Activated CD4-positive, alpha-beta T cell treated with anti-CD3 and anti-CD28 coated beads, Interleukin-2, Interleukin-6, amounts not matched to agents 100 ng/mL and 50 ng/mL, durations not matched to agents 16 hours and 8 hours (primary cell): ENCODE measurements at regions not wholly inside any gene's neighbourhood (a gene's known extent, or its start where the extent isn't known, plus 50 kb on each side); places are given as distances from the start of the nearest gene placed in this dataset.

Source experiments
- DNase-seq: peaks from one replicate; pipeline ENCODE4 v3.0.0-alpha.2; 2020

- no peak for DNase-seq
Observed at GRCh38 chr18:56165601-56166355, 472.6 kb downstream of the TXNL1 start.

- DNase-seq = no peak
Observed at GRCh38 chr18:56162311-56163265, 475.8 kb downstream of the TXNL1 start.

- no peak for DNase-seq
Observed at GRCh38 chr18:56161566-56162260, 476.7 kb downstream of the TXNL1 start.

GRCh38 chr18:56158676-56159075 is 479.7 kb downstream of the TXNL1 start:
- no peak for DNase-seq

GRCh38 chr18:56157541-56157940 is 480.9 kb downstream of the TXNL1 start:
- no peak for DNase-seq

GRCh38 chr18:56152551-56153310 is 485.7 kb downstream of the TXNL1 start:
- DNase-seq = no peak

GRCh38 chr18:56148373-56148772 is 490.0 kb downstream of the TXNL1 start:
- DNase-seq = no peak

GRCh38 chr18:56146565-56146964 is 491.8 kb downstream of the TXNL1 start:
- no peak for DNase-seq

GRCh38 chr18:56142001-56142400 is 496.4 kb downstream of the TXNL1 start:
- no peak for DNase-seq

GRCh38 chr18:56139792-56140254 is 498.6 kb downstream of the TXNL1 start:
- no peak for DNase-seq

GRCh38 chr18:56139372-56139771 is 499.0 kb downstream of the TXNL1 start:
- DNase-seq = no peak

GRCh38 chr18:56136105-56136504 is 502.3 kb downstream of the TXNL1 start:
- no peak for DNase-seq

GRCh38 chr18:56130481-56130880 is 507.9 kb downstream of the TXNL1 start:
- DNase-seq = no peak

- no peak for DNase-seq
Observed at GRCh38 chr18:56128153-56128791, 510.1 kb downstream of the TXNL1 start.

GRCh38 chr18:56127322-56128099 is 510.9 kb downstream of the TXNL1 start:
- no peak for DNase-seq

- no peak for DNase-seq
Observed at GRCh38 chr18:56124186-56124585, 514.2 kb downstream of the TXNL1 start.

GRCh38 chr18:56121669-56122068 is 516.7 kb downstream of the TXNL1 start:
- no peak for DNase-seq

- no peak for DNase-seq
Observed at GRCh38 chr18:56120782-56121181, 517.6 kb downstream of the TXNL1 start.

- no peak for DNase-seq
Observed at GRCh38 chr18:56119681-56120080, 518.7 kb downstream of the TXNL1 start.

GRCh38 chr18:56118422-56118821 is 520.0 kb downstream of the TXNL1 start:
- DNase-seq = no peak
